ENCODE measurements at regions not wholly inside any gene's neighbourhood (a gene's known extent, or its start where the extent isn't known, plus 50 kb on each side); places are given as distances from the start of the nearest gene placed in this dataset.

DNA sequence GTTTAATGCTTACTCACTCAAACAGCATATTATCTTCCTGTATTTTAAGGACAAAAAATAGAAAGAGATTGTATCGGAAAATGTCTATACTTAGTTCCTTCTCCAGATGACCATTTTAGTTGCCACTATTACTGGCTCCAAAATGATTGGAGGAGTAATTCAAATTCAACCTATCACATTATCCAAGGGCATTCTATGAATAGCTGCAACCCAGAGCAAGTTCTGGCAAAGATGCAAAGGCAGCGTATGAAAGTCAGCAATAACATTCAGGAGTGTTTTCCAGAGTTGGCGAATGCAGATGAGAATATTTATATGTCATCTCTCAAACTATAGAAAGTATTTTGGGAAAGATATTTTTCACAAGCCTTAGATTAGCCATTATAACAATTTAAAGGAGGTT, 389.8 kb upstream of the ADGRL2 start (continued):
- TF ChIP-seq, protein P1, sequence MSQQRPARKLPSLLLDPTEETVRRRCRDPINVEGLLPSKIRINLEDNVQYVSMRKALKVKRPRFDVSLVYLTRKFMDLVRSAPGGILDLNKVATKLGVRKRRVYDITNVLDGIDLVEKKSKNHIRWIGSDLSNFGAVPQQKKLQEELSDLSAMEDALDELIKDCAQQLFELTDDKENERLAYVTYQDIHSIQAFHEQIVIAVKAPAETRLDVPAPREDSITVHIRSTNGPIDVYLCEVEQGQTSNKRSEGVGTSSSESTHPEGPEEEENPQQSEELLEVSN (IDR thresholded peaks at IDR 0.05), result no peak
- no peak for TF ChIP-seq TCF12 (IDR thresholded peaks at IDR 0.05; ENCODE audit: low read depth, low read length)
- TF ChIP-seq ASH2L (IDR thresholded peaks at IDR 0.05; ENCODE audit: low read length), result no peak
- no peak for TF ChIP-seq HDAC6 (IDR thresholded peaks at IDR 0.05; ENCODE audit: low read depth, low read length)
- no peak for TF ChIP-seq SUZ12 (IDR thresholded peaks at IDR 0.05; ENCODE audit: low read length)
- no peak for TF ChIP-seq JUN (IDR thresholded peaks at IDR 0.05; ENCODE audit: low read depth, low read length)
- no peak for TF ChIP-seq KDM4A (IDR thresholded peaks at IDR 0.05; ENCODE audit: low read depth, low read length, severe bottlenecking)
- TF ChIP-seq, protein P2, sequence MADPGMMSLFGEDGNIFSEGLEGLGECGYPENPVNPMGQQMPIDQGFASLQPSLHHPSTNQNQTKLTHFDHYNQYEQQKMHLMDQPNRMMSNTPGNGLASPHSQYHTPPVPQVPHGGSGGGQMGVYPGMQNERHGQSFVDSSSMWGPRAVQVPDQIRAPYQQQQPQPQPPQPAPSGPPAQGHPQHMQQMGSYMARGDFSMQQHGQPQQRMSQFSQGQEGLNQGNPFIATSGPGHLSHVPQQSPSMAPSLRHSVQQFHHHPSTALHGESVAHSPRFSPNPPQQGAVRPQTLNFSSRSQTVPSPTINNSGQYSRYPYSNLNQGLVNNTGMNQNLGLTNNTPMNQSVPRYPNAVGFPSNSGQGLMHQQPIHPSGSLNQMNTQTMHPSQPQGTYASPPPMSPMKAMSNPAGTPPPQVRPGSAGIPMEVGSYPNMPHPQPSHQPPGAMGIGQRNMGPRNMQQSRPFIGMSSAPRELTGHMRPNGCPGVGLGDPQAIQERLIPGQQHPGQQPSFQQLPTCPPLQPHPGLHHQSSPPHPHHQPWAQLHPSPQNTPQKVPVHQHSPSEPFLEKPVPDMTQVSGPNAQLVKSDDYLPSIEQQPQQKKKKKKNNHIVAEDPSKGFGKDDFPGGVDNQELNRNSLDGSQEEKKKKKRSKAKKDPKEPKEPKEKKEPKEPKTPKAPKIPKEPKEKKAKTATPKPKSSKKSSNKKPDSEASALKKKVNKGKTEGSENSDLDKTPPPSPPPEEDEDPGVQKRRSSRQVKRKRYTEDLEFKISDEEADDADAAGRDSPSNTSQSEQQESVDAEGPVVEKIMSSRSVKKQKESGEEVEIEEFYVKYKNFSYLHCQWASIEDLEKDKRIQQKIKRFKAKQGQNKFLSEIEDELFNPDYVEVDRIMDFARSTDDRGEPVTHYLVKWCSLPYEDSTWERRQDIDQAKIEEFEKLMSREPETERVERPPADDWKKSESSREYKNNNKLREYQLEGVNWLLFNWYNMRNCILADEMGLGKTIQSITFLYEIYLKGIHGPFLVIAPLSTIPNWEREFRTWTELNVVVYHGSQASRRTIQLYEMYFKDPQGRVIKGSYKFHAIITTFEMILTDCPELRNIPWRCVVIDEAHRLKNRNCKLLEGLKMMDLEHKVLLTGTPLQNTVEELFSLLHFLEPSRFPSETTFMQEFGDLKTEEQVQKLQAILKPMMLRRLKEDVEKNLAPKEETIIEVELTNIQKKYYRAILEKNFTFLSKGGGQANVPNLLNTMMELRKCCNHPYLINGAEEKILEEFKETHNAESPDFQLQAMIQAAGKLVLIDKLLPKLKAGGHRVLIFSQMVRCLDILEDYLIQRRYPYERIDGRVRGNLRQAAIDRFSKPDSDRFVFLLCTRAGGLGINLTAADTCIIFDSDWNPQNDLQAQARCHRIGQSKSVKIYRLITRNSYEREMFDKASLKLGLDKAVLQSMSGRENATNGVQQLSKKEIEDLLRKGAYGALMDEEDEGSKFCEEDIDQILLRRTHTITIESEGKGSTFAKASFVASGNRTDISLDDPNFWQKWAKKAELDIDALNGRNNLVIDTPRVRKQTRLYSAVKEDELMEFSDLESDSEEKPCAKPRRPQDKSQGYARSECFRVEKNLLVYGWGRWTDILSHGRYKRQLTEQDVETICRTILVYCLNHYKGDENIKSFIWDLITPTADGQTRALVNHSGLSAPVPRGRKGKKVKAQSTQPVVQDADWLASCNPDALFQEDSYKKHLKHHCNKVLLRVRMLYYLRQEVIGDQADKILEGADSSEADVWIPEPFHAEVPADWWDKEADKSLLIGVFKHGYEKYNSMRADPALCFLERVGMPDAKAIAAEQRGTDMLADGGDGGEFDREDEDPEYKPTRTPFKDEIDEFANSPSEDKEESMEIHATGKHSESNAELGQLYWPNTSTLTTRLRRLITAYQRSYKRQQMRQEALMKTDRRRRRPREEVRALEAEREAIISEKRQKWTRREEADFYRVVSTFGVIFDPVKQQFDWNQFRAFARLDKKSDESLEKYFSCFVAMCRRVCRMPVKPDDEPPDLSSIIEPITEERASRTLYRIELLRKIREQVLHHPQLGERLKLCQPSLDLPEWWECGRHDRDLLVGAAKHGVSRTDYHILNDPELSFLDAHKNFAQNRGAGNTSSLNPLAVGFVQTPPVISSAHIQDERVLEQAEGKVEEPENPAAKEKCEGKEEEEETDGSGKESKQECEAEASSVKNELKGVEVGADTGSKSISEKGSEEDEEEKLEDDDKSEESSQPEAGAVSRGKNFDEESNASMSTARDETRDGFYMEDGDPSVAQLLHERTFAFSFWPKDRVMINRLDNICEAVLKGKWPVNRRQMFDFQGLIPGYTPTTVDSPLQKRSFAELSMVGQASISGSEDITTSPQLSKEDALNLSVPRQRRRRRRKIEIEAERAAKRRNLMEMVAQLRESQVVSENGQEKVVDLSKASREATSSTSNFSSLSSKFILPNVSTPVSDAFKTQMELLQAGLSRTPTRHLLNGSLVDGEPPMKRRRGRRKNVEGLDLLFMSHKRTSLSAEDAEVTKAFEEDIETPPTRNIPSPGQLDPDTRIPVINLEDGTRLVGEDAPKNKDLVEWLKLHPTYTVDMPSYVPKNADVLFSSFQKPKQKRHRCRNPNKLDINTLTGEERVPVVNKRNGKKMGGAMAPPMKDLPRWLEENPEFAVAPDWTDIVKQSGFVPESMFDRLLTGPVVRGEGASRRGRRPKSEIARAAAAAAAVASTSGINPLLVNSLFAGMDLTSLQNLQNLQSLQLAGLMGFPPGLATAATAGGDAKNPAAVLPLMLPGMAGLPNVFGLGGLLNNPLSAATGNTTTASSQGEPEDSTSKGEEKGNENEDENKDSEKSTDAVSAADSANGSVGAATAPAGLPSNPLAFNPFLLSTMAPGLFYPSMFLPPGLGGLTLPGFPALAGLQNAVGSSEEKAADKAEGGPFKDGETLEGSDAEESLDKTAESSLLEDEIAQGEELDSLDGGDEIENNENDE (IDR thresholded peaks at IDR 0.05; ENCODE audit: insufficient replicate concordance, low read length), result no peak

Measured in H1 (cell line).